ENCODE measurements at regions not wholly inside any gene's neighbourhood (a gene's known extent, or its start where the extent isn't known, plus 50 kb on each side); places are given as distances from the start of the nearest gene placed in this dataset.
A peak's percentile ranks its signal among the peaks of the same experiment; 100 is the strongest.
"Not testable (repeated sequence)": the region's sequence is repeated elsewhere in the genome, so short reads cannot be mapped to it uniquely, and the experiment has no call there.

- Histone ChIP-seq H3K9me3 (replicated peaks) (no peaks in the 10 kb centered on the region), H3K27ac (replicated peaks) (peak overlapping the region; percentile 67), H3K4me3 (no peak overlapping the region), H3K4me1 (peaks cover 23% of the 10 kb centered on the region), H3K27me3 (ENCODE audit: low read depth) (no peaks in the 10 kb centered on the region), H3K36me3 (no peaks in the 10 kb centered on the region)
- DNase-seq: no peak
- no peak for TF ChIP-seq CTCF (IDR thresholded peaks at IDR 0.05; ENCODE audit: borderline replicate concordance)
- intact Hi-C loops (cut with micrococcal nuclease): no loop called here
These were observed 72.1 kb upstream of the HSPB3 start for GRCh38 chr5:54383225-54383901.

- DNase-seq; H3K4me3 ChIP-seq; H3K36me3 ChIP-seq; H3K4me1 ChIP-seq; H3K27ac ChIP-seq (replicated peaks); H3K27me3 ChIP-seq (ENCODE audit: low read depth); intact Hi-C loops (cut with micrococcal nuclease); H3K9me3 ChIP-seq (replicated peaks): not testable (repeated sequence)
These were observed 70.9 kb upstream of the ARL15 start for GRCh38 chr5:54381319-54381718.

- TF ChIP-seq CTCF (IDR thresholded peaks at IDR 0.05; ENCODE audit: borderline replicate concordance): no peak
- Histone ChIP-seq H3K9me3 (replicated peaks) (no peaks in the 10 kb centered on the region), H3K36me3 (no peaks in the 10 kb centered on the region), H3K27me3 (ENCODE audit: low read depth) (no peaks in the 10 kb centered on the region), H3K4me3 (no peak overlapping the region), H3K4me1 (peaks cover 5% of the 10 kb centered on the region), H3K27ac (replicated peaks) (no peak overlapping the region)
- intact Hi-C loops (cut with micrococcal nuclease): no loop called here
- DNase-seq: no peak
These were observed 69.2 kb upstream of the ARL15 start for GRCh38 chr5:54379590-54379989.

- no peak for DNase-seq
- Histone ChIP-seq H3K27me3 (ENCODE audit: low read depth) (no peaks in the 10 kb centered on the region), H3K27ac (replicated peaks) (no peak overlapping the region), H3K9me3 (replicated peaks) (peaks cover under 1% of the 10 kb centered on the region), H3K4me3 (no peak overlapping the region), H3K4me1 (no peaks in the 10 kb centered on the region), H3K36me3 (no peaks in the 10 kb centered on the region)
- intact Hi-C loops (cut with micrococcal nuclease): no loop called here
- no peak for TF ChIP-seq CTCF (IDR thresholded peaks at IDR 0.05; ENCODE audit: borderline replicate concordance)
These were observed 68.3 kb upstream of the ARL15 start for GRCh38 chr5:54378707-54379106.

- DNase-seq; H3K4me3 ChIP-seq; H3K36me3 ChIP-seq; intact Hi-C loops (cut with micrococcal nuclease); H3K27ac ChIP-seq (replicated peaks); H3K4me1 ChIP-seq; H3K27me3 ChIP-seq (ENCODE audit: low read depth): not testable (repeated sequence)
- H3K9me3 ChIP-seq (replicated peaks): peaks cover 12% of the 10 kb centered on the region
These were observed 67.0 kb upstream of the ARL15 start for GRCh38 chr5:54377339-54377738.

GRCh38 chr5:54370982-54371381 lies 60.6 kb upstream of the ARL15 start:
- DNase-seq: no peak
- no peaks in the 10 kb centered on the region for H3K4me1 ChIP-seq
- no peaks in the 10 kb centered on the region for H3K36me3 ChIP-seq
- H3K4me3 ChIP-seq: no peak overlapping the region
- intact Hi-C loops (cut with micrococcal nuclease): no loop called here
- no peak for TF ChIP-seq CTCF (IDR thresholded peaks at IDR 0.05; ENCODE audit: borderline replicate concordance)
- H3K27ac ChIP-seq (replicated peaks): no peak overlapping the region
- no peaks in the 10 kb centered on the region for H3K27me3 ChIP-seq (ENCODE audit: low read depth)
- peaks cover 12% of the 10 kb centered on the region for H3K9me3 ChIP-seq (replicated peaks)
